ENCODE measurements at regions not wholly inside any gene's neighbourhood (a gene's known extent, or its start where the extent isn't known, plus 50 kb on each side); places are given as distances from the start of the nearest gene placed in this dataset.

- Histone ChIP-seq H4K20me1 (ENCODE audit: low read depth, low read length) (no peaks in the 10 kb centered on the region), H3K36me3 (ENCODE audit: low read length) (no peaks in the 10 kb centered on the region), H3K9me2 (replicated peaks; ENCODE audit: insufficient read depth, low read length) (no peaks in the 10 kb centered on the region), H2AFZ (ENCODE audit: low read depth, low read length, severe bottlenecking) (no peak overlapping the region), H3K4me2 (ENCODE audit: low read depth, low read length, poor library complexity, severe bottlenecking) (no peak overlapping the region), H3K9me3 (ENCODE audit: insufficient read depth, low read length) (no peaks in the 10 kb centered on the region), H3K27ac (ENCODE audit: low read depth, low read length) (no peak overlapping the region), H3K79me2 (ENCODE audit: insufficient read depth, low read length) (no peaks in the 10 kb centered on the region), H3F3A (ENCODE audit: insufficient read depth) (no peaks in the 10 kb centered on the region), H3K27me3 (ENCODE audit: low read length) (no peaks in the 10 kb centered on the region), H3K4me3 (ENCODE audit: insufficient read depth, low read length, poor library complexity, severe bottlenecking) (no peak overlapping the region), H3K9ac (ENCODE audit: low read length) (no peak overlapping the region)
- TF ChIP-seq CTCF (IDR thresholded peaks at IDR 0.05; ENCODE audit: insufficient read depth, low read length, poor library complexity, severe bottlenecking) (no peak), EZH2phosphoT487 (conservative IDR thresholded peaks at IDR 0.05; ENCODE audit: low read length) (no peak)
Observed at GRCh38 chr20:59378396-59378795, 78.0 kb downstream of the EDN3 start.

GRCh38 chr20:59378966-59379365 lies 78.6 kb downstream of the EDN3 start:
- no peak for TF ChIP-seq EZH2phosphoT487 (conservative IDR thresholded peaks at IDR 0.05; ENCODE audit: low read length)
- no peak for TF ChIP-seq CTCF (IDR thresholded peaks at IDR 0.05; ENCODE audit: insufficient read depth, low read length, poor library complexity, severe bottlenecking)
- no peak overlapping the region for H3K27ac ChIP-seq (ENCODE audit: low read depth, low read length)
- no peaks in the 10 kb centered on the region for H3F3A ChIP-seq (ENCODE audit: insufficient read depth)
- no peak overlapping the region for H3K4me3 ChIP-seq (ENCODE audit: insufficient read depth, low read length, poor library complexity, severe bottlenecking)
- H2AFZ ChIP-seq (ENCODE audit: low read depth, low read length, severe bottlenecking), result no peak overlapping the region
- no peaks in the 10 kb centered on the region for H3K36me3 ChIP-seq (ENCODE audit: low read length)
- no peak overlapping the region for H3K4me2 ChIP-seq (ENCODE audit: low read depth, low read length, poor library complexity, severe bottlenecking)
- no peaks in the 10 kb centered on the region for H3K9me2 ChIP-seq (replicated peaks; ENCODE audit: insufficient read depth, low read length)
- H3K79me2 ChIP-seq (ENCODE audit: insufficient read depth, low read length), result no peaks in the 10 kb centered on the region
- H3K9me3 ChIP-seq (ENCODE audit: insufficient read depth, low read length), result no peaks in the 10 kb centered on the region
- H4K20me1 ChIP-seq (ENCODE audit: low read depth, low read length), result no peaks in the 10 kb centered on the region
- H3K27me3 ChIP-seq (ENCODE audit: low read length), result no peaks in the 10 kb centered on the region
- H3K9ac ChIP-seq (ENCODE audit: low read length), result no peak overlapping the region

GRCh38 chr20:59381689-59382088 lies 81.3 kb downstream of the EDN3 start:
- H3K27me3 ChIP-seq (ENCODE audit: low read length), result no peaks in the 10 kb centered on the region
- no peak overlapping the region for H3K27ac ChIP-seq (ENCODE audit: low read depth, low read length)
- H3K9me2 ChIP-seq (replicated peaks; ENCODE audit: insufficient read depth, low read length), result no peaks in the 10 kb centered on the region
- TF ChIP-seq CTCF (IDR thresholded peaks at IDR 0.05; ENCODE audit: insufficient read depth, low read length, poor library complexity, severe bottlenecking), result no peak
- TF ChIP-seq EZH2phosphoT487 (conservative IDR thresholded peaks at IDR 0.05; ENCODE audit: low read length), result no peak
- no peak overlapping the region for H3K9ac ChIP-seq (ENCODE audit: low read length)
- no peak overlapping the region for H3K4me2 ChIP-seq (ENCODE audit: low read depth, low read length, poor library complexity, severe bottlenecking)
- H3K4me3 ChIP-seq (ENCODE audit: insufficient read depth, low read length, poor library complexity, severe bottlenecking), result no peak overlapping the region
- H3F3A ChIP-seq (ENCODE audit: insufficient read depth), result no peaks in the 10 kb centered on the region
- no peaks in the 10 kb centered on the region for H3K9me3 ChIP-seq (ENCODE audit: insufficient read depth, low read length)
- H2AFZ ChIP-seq (ENCODE audit: low read depth, low read length, severe bottlenecking), result no peak overlapping the region
- H3K79me2 ChIP-seq (ENCODE audit: insufficient read depth, low read length), result no peaks in the 10 kb centered on the region
- no peaks in the 10 kb centered on the region for H3K36me3 ChIP-seq (ENCODE audit: low read length)
- no peaks in the 10 kb centered on the region for H4K20me1 ChIP-seq (ENCODE audit: low read depth, low read length)

All from SU-DHL-6 (cell line).